Kidney glomerular epithelial cell (primary cell): ENCODE measurements at regions not wholly inside any gene's neighbourhood (a gene's known extent, or its start where the extent isn't known, plus 50 kb on each side); places are given as distances from the start of the nearest gene placed in this dataset.
"Not testable (repeated sequence)": the region's sequence is repeated elsewhere in the genome, so short reads cannot be mapped to it uniquely, and the experiment has no call there.

Experiments used
- DNase-seq: peaks from one replicate; lab custom pipeline; 2025; lab: John Stamatoyannopoulos, UW

GRCh38 chr6:71203206-71203605 lies 85.4 kb upstream of the OGFRL1 start:
- DNase-seq: peak; percentile 30

DNA sequence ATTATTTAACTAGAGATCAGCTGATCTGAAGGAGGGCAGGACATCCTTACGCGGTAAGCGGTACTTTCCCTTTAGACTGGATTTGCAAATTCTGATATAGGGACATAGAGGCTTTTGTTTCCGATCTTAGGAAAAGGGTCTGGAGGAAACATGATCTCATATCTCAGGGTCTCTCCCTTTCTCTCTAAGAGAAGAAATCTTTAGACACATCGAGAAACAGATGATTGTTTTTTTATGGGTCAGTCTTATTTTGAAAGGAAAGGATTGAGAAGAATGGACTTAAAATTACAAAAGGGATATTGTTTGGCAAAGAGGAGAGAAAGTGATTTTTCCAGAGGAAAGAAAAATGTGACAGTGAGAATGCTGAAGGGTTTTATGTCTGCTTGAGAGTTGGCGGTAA lies 83.9 kb upstream of the OGFRL1 start:
- no peak for DNase-seq

- DNase-seq: peak; percentile 50
These were observed 83.2 kb upstream of the OGFRL1 start for GRCh38 chr6:71205336-71205956.

- DNase-seq: no peak
These were observed 82.5 kb upstream of the OGFRL1 start for GRCh38 chr6:71206089-71206488.

- no peak for DNase-seq
These were observed 79.4 kb upstream of the OGFRL1 start for GRCh38 chr6:71209206-71209605.

- DNase-seq: no peak
These were observed 79.0 kb upstream of the OGFRL1 start for GRCh38 chr6:71209626-71210025.

DNA sequence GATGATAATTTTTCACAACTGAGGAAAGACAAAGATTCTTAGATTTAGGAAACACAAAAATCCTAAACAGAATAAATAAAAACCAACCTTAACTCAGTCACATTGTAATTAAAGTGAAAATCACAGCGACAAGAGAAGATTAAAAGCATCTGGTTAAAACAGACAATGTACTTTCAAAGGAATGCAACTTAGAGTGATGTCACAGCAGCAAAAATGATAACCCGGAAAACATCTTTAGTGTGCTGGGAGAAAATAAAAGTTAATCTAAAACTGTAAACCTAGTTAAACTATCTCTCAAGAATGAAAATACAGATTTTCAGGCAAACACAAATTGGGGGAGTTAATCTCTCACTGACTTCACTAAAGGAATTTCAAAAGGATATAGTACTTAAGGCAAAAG lies 76.8 kb upstream of the OGFRL1 start:
- peak; percentile 24 for DNase-seq

DNA sequence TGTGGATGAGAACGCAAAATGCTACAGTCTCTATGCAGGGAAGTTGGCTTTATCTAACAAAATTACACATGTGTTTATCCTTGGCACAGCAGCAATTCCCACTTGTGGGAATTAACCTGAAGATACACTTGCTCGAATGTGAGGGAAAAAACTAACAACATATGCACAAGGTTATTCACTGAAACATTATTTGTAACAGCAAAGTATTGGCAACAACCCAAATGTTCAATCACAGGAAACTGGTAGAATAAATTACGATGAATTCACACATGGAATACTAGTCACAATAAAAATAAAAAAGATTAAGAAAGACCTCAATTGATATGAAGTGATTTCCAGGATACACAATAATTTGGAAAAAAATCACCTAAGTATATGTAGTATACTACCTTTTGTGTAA lies 68.1 kb upstream of the OGFRL1 start:
- no peak for DNase-seq

- no peak for DNase-seq
These were observed 65.9 kb upstream of the OGFRL1 start for GRCh38 chr6:71222671-71223070.

- DNase-seq: no peak
These were observed 64.6 kb upstream of the OGFRL1 start for GRCh38 chr6:71224011-71224410.

- DNase-seq: no peak
These were observed 62.5 kb upstream of the OGFRL1 start for GRCh38 chr6:71226151-71226550.

DNA sequence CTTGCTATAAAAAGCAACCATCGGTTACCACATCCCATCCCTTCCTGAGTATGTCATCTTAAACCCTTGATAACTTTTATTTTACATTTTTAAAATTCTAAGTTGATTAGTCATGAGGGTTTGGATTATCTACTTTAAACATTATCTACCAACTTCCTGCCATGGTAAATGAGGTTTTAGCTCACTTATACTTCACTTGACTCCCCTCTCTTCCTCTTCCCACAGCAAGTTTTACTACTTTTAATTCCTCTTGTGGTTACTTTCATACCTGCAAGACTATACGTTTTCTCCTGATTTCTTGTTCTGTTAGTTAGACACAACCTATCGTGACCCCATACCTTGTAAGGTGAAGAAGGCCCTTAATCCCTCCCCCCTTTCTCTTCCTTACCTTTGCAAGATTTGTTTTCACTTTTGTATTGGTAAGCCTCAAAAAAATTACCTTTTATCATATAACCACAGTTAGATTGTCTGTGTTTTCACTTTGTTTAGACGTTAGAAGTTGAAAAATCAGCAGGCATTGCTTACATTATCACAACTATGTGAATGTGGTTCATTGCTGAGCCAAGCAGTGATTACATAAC lies 60.1 kb upstream of the OGFRL1 start:
- DNase-seq: peak; percentile 62

GRCh38 chr6:71229477-71229876 lies 59.1 kb upstream of the OGFRL1 start:
- no peak for DNase-seq

DNA sequence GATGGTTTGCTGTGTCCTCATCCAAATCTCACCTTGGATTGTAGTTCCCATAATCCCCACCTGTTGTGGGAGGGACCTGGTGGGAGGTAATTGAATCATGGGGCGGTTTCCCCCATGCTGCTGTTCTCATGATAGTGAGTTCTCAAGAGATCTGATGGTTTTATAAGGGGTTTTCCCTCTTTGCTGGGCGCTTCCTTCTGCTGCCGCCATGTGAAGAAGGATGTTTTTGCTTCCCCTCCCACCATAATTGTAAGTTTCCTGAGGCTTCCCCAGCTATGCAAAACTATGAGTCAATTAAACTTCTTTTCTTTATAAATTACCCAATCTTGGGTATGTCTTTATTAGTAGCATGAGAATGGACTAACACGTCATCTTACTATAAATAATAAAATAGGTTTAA lies 55.7 kb upstream of the OGFRL1 start:
- not testable (repeated sequence) for DNase-seq

GRCh38 chr6:71236926-71237434 lies 51.6 kb upstream of the OGFRL1 start:
- DNase-seq: no peak

DNA sequence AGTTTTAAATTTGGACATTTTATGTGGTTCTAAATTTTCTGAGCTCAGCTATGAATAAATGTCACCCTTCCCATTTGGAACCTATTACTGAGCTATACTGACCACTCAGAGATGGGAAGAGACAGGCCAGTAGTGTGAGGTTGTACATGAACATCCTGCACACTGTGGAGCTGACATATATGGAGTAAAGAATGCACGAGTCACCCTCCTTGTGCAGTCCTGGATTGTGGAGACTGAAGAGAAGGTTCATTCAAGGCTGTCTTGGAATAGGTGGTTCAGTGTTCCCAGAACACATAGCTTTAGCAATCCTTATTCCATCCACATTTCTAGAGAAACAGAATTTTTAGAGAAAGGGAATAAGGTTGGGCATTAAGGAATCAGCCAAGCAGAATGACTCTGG lies 50.3 kb upstream of the OGFRL1 start:
- DNase-seq: peak; percentile 32
